Activated naive CD8-positive, alpha-beta T cell treated with anti-CD3 and anti-CD28 coated beads, Interleukin-2, amount 50 U/mL, for 24 hours (primary cell): ENCODE measurements at regions not wholly inside any gene's neighbourhood (a gene's known extent, or its start where the extent isn't known, plus 50 kb on each side); places are given as distances from the start of the nearest gene placed in this dataset.

ENCODE experiments used
- ATAC-seq: fragments of 150-1000 bp; cut with Tn5 transposase; one replicate; pipeline ENCODE4 v1.10.0; 2021
- DNase-seq: peaks from one replicate; pipeline ENCODE4 v3.0.0; 2021
- H3K27ac Mint-ChIP-seq: one replicate; pipeline ENCODE4 v1.8.0; 2021; ENCODE audit warnings: mild to moderate bottlenecking, mixed read lengths
- H3K27me3 Mint-ChIP-seq: one replicate; pipeline ENCODE4 v1.8.0; 2021; ENCODE audit warnings: mixed read lengths
- H3K36me3 Mint-ChIP-seq: one replicate; pipeline ENCODE4 v1.8.0; 2021; ENCODE audit warnings: low read depth, mixed read lengths
- H3K4me1 Mint-ChIP-seq: one replicate; pipeline ENCODE4 v1.8.0; 2021; ENCODE audit warnings: mixed read lengths
- H3K4me3 Mint-ChIP-seq: one replicate; pipeline ENCODE4 v1.8.0; 2021; ENCODE audit warnings: mild to moderate bottlenecking, moderate library complexity, mixed read lengths
- H3K9me3 Mint-ChIP-seq: one replicate; pipeline ENCODE4 v1.8.0; 2021; ENCODE audit warnings: mixed read lengths

DNA sequence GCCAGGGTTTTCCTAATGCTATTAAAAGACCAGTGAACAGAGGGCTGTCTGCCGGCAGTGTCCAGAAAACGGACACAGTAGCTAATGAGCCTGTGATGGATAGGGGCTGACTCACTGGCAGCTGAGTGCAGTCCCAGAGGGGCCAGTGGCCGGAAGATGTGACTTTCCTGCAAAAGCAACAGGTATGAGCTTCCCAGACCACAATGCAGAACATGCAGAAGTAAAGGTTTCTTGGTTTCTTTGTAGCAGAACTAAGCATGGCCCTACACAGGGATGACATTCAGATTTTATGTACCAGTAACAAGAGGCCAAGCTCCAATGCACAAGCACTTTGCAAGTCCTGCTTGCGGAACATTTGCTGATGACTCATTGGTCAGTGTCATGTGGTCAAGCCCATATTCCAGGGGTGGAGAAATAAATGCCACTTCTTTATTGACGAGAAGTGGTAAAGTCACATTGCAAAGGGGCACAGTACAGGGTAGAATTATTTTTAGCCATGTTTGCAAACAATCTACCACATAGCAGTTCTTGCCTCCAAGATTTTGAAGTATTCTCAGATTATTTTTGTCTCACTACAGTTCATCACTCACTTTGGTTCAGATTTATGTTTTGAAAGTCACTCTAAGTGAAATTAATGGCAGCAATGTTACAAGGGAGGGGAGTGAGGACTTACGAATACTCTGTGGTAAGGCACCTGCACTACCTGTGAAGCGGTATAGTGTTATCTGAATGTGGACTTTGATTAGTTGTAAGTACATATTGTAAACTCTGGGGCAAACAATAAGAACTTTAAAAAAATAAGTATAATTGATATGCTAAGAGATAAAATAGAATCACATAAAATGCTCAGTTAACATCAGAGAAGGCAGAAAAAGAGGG is 263.3 kb downstream of the ABHD5 start:
- H3K4me1 Mint-ChIP-seq, result peaks cover 3% of the 10 kb centered on the region
- no peak overlapping the region for H3K4me3 Mint-ChIP-seq
- DNase-seq, result no peak
- no peak for ATAC-seq
- peaks cover 16% of the 10 kb centered on the region for H3K27me3 Mint-ChIP-seq
- no peaks in the 10 kb centered on the region for H3K9me3 Mint-ChIP-seq
- no peak overlapping the region for H3K27ac Mint-ChIP-seq
- H3K36me3 Mint-ChIP-seq, result no peaks in the 10 kb centered on the region

DNA sequence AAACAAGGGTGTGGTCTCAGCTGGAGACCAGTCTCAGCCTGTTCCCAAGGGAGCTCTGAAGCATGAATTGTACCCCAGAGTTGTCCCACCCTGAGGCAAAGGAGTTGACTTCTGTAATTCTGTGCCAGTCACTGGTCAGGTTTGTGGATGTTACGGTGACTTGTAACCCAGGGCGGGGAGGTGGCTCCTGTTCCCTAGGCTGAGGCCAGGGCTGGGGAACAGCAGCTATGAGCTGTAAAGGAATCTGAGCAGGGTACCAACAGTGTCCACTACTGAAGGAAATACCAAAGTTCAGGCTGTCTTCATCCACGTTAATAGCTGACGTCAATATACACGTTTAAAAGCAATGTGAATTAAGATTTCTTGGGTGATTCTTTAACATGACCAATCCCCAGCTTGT is 266.2 kb downstream of the ABHD5 start:
- no peak overlapping the region for H3K4me3 Mint-ChIP-seq
- no peaks in the 10 kb centered on the region for H3K4me1 Mint-ChIP-seq
- no peaks in the 10 kb centered on the region for H3K36me3 Mint-ChIP-seq
- peaks cover 11% of the 10 kb centered on the region for H3K27me3 Mint-ChIP-seq
- no peak for ATAC-seq
- no peaks in the 10 kb centered on the region for H3K9me3 Mint-ChIP-seq
- no peak overlapping the region for H3K27ac Mint-ChIP-seq
- DNase-seq, result no peak

DNA sequence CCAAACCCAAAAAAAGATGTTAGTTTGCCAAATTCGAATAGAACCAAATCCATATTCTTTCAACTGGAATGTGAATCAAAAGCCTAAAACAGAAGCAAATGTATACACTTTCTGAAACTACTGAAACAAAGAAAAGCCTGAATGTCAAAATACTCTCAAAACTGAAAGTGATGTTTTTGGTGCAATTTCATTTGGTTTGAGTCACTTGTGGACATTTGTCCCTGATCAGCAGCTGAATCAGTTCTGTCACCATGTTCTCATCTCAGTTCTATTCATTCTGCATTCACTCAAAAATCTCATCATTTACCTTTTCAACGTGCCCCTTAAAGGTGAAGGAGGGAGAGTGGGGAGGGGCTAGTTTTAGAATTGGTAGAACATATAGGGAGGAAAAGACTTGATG is 266.8 kb downstream of the ABHD5 start:
- H3K27me3 Mint-ChIP-seq, result peaks cover 11% of the 10 kb centered on the region
- no peaks in the 10 kb centered on the region for H3K36me3 Mint-ChIP-seq
- H3K4me1 Mint-ChIP-seq, result no peaks in the 10 kb centered on the region
- no peak overlapping the region for H3K27ac Mint-ChIP-seq
- ATAC-seq (no peak), DNase-seq (no peak)
- no peak overlapping the region for H3K4me3 Mint-ChIP-seq
- H3K9me3 Mint-ChIP-seq, result no peaks in the 10 kb centered on the region

DNA sequence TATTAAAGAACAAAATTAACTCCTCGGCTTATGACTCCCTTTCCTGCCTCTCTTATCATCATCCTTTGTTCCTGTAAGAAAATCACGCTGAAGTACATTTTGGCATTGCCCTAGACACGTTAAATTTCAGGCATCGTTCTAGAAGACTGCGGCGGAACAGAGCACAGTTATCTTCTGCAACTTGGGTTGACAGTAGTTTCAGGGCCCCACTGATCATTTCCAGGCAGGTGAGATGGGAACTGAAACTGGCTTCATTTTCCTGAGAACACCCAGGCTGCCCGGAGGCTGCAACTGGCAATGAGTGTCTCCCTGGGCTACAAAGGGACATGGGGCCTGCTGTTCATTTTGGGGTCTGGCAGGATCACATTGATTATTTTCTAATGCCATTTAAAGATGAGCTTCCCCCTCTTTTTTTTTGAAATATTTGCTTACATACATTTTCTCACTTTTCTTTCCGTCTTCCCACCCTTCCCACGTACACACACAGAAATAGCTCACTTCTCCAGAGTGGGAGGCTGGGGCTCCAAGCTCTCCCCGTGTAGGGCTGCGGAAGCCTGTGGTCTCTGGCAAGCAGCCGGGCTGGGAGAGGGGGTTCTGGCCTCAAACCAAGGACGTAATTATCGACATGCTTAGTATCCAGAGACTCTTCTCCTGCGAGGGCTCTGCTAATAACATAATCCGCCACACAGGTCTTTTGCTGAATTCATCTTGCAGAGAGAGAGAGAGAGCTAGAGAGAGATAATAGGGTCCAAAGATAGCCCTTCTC is 267.4 kb downstream of the ABHD5 start:
- Mint-ChIP-seq H3K27ac (no peak overlapping the region), H3K27me3 (peaks cover 11% of the 10 kb centered on the region), H3K4me1 (no peaks in the 10 kb centered on the region), H3K9me3 (no peaks in the 10 kb centered on the region), H3K4me3 (no peak overlapping the region), H3K36me3 (no peaks in the 10 kb centered on the region)
- DNase-seq (no peak), ATAC-seq (no peak)

DNA sequence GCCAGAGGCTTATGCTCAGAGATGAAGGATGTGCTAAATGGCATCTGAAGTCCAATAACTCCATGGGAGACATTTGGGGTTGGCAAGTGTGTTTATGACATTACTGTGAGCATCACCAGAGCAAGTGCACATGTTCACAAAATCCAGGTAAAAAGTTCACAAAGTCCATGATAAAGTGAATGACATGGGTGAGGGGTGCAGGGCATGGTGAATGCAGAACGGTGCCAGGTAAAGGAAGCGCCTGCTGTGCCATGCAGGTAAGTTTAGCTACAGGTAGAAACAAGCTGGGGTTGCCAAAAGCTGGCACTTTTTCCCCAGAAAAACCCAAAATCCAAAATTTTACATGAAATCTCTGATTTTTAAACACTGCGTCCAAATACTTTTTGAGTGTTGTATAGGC is 268.2 kb downstream of the ABHD5 start:
- Mint-ChIP-seq H3K27ac (no peak overlapping the region), H3K36me3 (no peaks in the 10 kb centered on the region), H3K9me3 (no peaks in the 10 kb centered on the region), H3K27me3 (peaks cover 12% of the 10 kb centered on the region), H3K4me3 (no peak overlapping the region), H3K4me1 (no peaks in the 10 kb centered on the region)
- no peak for ATAC-seq
- DNase-seq, result no peak

DNA sequence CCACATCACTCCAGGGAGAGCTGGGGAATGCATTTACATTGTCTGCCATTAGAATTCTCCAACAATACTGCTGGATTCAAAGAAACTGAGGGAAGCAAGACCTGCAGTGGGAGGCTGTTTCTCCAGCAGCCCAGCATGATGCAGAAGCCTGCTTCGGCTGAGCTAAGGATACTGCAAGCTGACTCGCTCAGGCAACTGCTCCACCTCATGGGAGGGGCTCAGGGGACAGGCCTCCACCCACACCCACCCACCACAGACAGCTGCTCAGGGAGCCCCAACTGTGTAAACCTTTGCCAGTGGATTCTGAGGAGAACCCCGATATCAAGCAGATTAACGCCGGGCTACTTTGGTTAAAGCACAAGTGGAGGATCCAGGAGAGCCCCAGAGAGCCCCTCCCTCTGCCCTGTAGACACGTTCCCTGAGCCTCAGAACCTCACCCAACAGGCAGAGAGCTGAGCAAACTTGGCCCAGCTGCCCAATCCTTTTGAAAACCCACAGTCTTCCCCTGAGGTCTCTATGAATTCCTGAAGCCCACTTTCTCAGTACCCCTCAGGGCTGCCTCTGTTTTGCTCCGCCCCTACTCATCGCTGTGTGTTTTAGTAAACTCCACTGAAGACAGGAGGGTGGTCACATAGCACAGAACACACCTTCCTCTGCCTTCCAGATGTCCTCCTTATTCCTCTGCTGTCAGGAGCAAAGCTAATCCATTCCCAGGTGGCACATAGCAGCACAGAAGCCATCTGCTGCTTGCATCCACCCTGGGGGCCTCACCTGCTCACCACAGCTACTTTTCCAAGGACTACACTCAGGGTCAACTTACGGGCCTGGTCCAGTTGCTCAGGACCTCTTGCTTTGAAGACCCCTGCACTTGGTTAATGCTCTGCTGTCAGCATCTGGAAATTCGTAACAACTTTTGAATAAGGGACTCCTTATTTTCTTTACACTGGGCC is 269.0 kb downstream of the ABHD5 start:
- no peak overlapping the region for H3K27ac Mint-ChIP-seq
- no peaks in the 10 kb centered on the region for H3K36me3 Mint-ChIP-seq
- H3K27me3 Mint-ChIP-seq, result peaks cover 13% of the 10 kb centered on the region
- DNase-seq, result no peak
- no peaks in the 10 kb centered on the region for H3K4me1 Mint-ChIP-seq
- H3K4me3 Mint-ChIP-seq, result no peak overlapping the region
- ATAC-seq, result no peak
- no peaks in the 10 kb centered on the region for H3K9me3 Mint-ChIP-seq

DNA sequence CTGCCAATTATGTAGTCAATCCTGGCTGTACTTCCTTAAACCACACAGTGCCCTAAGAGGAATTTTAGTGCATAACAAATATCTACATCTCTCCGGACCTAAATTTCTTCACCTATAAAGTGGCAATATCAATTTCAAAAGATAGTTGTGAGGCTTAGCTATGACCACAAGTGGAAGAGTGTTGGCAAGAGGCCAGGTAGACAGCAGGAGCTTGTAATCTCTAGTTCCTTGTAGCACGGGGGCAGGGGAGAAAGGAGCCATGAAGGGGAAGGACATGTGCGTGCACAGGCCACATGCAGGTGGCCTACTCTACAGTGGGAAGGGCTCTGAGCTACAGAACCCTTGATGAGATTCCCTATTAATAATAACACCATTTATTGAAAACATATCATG is 269.7 kb downstream of the ABHD5 start:
- Mint-ChIP-seq H3K4me1 (no peaks in the 10 kb centered on the region), H3K4me3 (no peak overlapping the region), H3K27me3 (peaks cover 10% of the 10 kb centered on the region), H3K36me3 (no peaks in the 10 kb centered on the region), H3K9me3 (no peaks in the 10 kb centered on the region), H3K27ac (no peak overlapping the region)
- DNase-seq (no peak), ATAC-seq (no peak)

DNA sequence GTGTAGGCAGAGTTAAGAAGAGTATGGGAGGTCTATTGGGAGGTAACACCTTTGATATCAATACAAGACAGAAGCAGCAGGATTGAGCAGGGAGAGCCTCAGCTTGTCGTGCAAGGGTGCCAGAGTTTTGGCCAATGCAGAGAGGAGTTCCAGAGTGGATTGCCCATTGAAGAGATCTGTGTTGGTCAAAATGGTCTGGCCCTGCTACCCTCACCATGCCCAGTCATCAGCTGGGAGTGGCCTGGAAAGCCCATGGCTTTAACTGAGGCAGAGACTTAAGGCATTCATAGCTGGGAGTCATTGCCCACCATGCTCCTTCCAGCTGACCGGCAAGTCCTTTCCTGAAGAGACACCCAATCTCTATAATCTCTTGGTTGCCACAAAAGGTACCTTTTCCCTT is 271.3 kb downstream of the ABHD5 start:
- no peak overlapping the region for H3K27ac Mint-ChIP-seq
- no peaks in the 10 kb centered on the region for H3K9me3 Mint-ChIP-seq
- H3K4me1 Mint-ChIP-seq, result no peaks in the 10 kb centered on the region
- H3K4me3 Mint-ChIP-seq, result no peak overlapping the region
- DNase-seq (no peak), ATAC-seq (no peak)
- no peaks in the 10 kb centered on the region for H3K36me3 Mint-ChIP-seq
- H3K27me3 Mint-ChIP-seq, result peaks cover 8% of the 10 kb centered on the region

DNA sequence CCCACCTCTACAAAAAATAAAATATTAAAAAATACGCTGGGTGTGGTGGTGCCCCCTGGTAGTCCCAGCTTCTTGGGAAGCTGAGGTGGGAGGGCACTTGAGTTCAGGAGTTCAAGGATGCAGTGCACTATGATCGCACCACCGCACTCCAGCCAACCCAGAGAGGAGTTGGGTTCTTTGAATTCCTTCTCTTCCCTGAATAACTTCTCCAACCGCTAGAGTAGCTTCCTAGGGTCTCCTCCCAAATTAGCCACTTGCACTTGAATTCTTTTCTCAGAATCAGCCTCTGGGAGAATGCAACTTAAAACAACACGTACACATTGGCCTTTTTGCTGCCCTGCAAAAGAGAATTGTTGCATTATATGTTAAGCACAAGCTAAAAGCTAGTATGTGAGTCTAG is 272.5 kb downstream of the ABHD5 start:
- no peaks in the 10 kb centered on the region for H3K36me3 Mint-ChIP-seq
- DNase-seq (no peak), ATAC-seq (no peak)
- no peak overlapping the region for H3K27ac Mint-ChIP-seq
- no peak overlapping the region for H3K4me3 Mint-ChIP-seq
- peaks cover 10% of the 10 kb centered on the region for H3K27me3 Mint-ChIP-seq
- no peaks in the 10 kb centered on the region for H3K4me1 Mint-ChIP-seq
- H3K9me3 Mint-ChIP-seq, result no peaks in the 10 kb centered on the region

DNA sequence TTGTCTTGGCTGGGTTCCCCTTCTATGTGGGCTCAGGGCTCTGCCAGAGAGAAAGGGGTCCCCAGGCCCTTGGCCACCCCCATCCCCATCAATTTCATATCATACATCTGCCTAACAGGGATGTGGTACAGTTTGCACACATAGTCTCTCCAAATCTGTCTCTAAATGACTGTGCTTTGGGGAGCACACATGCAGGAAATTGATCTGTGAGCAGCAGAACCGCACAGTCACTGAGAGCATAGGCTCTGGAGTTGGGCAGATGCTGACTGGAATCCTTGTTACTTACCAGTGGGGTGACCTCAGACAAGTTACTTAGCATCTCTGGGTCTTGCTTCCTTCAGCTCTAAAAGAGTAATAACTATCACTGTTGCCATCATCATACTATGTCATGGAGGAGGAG is 273.9 kb downstream of the ABHD5 start:
- Mint-ChIP-seq H3K36me3 (no peaks in the 10 kb centered on the region), H3K27ac (no peak overlapping the region), H3K4me3 (no peak overlapping the region), H3K9me3 (no peaks in the 10 kb centered on the region), H3K27me3 (peaks cover 11% of the 10 kb centered on the region), H3K4me1 (no peaks in the 10 kb centered on the region)
- DNase-seq (no peak), ATAC-seq (no peak)

DNA sequence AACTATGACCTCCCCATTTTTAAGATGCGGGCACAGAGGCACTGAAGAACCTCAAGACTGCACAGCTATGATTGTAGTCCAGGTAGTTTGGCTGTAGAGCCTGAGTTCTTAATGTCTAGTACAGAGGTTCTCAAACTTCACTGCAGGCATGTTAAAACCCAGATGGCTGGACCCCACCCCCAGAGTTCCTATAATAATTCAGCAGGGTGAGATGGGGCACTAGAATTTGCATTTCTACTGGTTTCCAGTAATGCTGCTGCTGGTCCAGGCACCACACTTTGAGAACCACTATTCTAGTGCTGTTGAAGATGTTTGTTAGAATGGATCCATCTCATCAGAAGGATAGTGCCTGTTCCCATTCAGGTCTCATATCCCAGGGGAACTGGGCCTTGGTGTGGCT is 274.9 kb downstream of the ABHD5 start:
- no peak for ATAC-seq
- Mint-ChIP-seq H3K27me3 (peaks cover 14% of the 10 kb centered on the region), H3K27ac (no peak overlapping the region), H3K36me3 (no peaks in the 10 kb centered on the region), H3K4me1 (no peaks in the 10 kb centered on the region), H3K4me3 (no peak overlapping the region), H3K9me3 (no peaks in the 10 kb centered on the region)
- DNase-seq, result no peak

DNA sequence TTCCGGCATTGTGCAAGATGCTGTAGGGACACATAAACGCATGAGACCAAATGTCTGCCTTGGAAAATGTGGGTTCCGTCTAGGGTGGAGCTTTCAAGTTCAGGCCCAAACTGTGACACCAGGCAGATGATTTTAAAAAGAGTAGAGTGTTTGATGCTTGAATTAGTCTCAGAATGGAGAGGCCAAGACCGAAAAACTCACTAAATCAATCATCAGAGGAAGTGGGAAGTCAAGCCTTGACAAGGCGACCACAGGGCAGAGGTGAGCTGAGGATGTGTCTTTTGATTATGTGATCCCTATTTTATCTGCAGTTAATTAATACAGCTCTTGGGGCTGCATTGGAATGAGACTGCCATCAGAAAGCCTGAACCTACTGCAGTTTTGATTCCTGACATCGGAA is 275.4 kb downstream of the ABHD5 start:
- H3K9me3 Mint-ChIP-seq, result no peaks in the 10 kb centered on the region
- no peaks in the 10 kb centered on the region for H3K36me3 Mint-ChIP-seq
- peaks cover 14% of the 10 kb centered on the region for H3K27me3 Mint-ChIP-seq
- no peaks in the 10 kb centered on the region for H3K4me1 Mint-ChIP-seq
- no peak overlapping the region for H3K4me3 Mint-ChIP-seq
- no peak overlapping the region for H3K27ac Mint-ChIP-seq
- no peak for ATAC-seq
- DNase-seq, result no peak

DNA sequence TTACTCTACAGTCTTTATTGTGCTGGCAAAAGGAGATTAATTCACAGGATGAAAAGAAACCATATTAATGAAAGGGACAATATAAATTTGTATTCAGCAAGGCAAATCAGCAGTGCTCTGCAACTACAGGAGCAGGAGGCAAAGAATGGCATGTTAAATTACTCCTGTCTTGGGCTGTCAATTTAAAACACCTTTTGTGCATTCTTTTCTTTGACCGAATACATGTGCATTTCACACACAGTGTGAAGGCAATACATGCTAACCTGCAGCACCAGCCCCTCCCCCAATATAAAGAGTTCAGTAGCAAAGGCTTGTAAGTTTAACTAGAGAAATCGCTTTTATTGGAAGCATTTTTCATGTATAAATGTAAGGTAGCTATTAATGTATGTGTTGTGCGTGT is 275.2 kb upstream of the TOPAZ1 start:
- Mint-ChIP-seq H3K4me1 (no peaks in the 10 kb centered on the region), H3K4me3 (no peak overlapping the region), H3K36me3 (no peaks in the 10 kb centered on the region), H3K27me3 (peaks cover 14% of the 10 kb centered on the region), H3K9me3 (no peaks in the 10 kb centered on the region), H3K27ac (no peak overlapping the region)
- no peak for DNase-seq
- ATAC-seq, result no peak

DNA sequence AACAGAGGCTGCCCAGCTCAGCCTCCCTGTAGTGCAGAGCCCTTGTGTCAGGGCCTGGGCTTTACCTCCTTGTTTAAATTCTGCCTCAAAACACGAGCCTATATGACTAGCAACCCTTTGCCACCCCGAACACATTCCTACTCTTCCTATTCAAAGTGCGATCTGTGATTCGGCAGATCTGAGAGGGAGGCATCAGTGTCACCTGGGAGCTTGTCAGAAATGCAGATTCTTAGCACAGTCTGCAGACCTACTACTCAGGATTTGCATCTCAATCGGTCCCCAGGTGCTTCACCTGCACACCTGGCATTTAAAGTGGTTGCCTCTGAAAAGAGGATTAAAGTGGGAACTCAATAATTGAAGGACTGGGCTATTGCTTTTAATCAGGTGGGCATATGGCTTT is 273.2 kb upstream of the TOPAZ1 start:
- ATAC-seq (no peak), DNase-seq (no peak)
- Mint-ChIP-seq H3K9me3 (no peaks in the 10 kb centered on the region), H3K4me3 (no peak overlapping the region), H3K27ac (no peak overlapping the region), H3K4me1 (no peaks in the 10 kb centered on the region), H3K36me3 (no peaks in the 10 kb centered on the region), H3K27me3 (peaks cover 14% of the 10 kb centered on the region)
